ENCODE measurements at regions not wholly inside any gene's neighbourhood (a gene's known extent, or its start where the extent isn't known, plus 50 kb on each side); places are given as distances from the start of the nearest gene placed in this dataset.

- Histone ChIP-seq H3K27ac (replicated peaks) (no peak overlapping the region), H3K4me3 (no peak overlapping the region), H3K36me3 (no peaks in the 10 kb centered on the region), H3K9me3 (replicated peaks) (peaks cover 11% of the 10 kb centered on the region), H3K27me3 (ENCODE audit: low read depth) (no peaks in the 10 kb centered on the region), H3K4me1 (no peaks in the 10 kb centered on the region)
- no peak for DNase-seq
- peak; percentile 28 for TF ChIP-seq CTCF (IDR thresholded peaks at IDR 0.05; ENCODE audit: borderline replicate concordance)
- intact Hi-C loops (cut with micrococcal nuclease) = no loop called here
Observed at GRCh38 chr3:88641033-88641604, 466.3 kb upstream of the EPHA3 start.

- no peaks in the 10 kb centered on the region for H3K4me1 ChIP-seq
- H3K27me3 ChIP-seq (ENCODE audit: low read depth) = no peaks in the 10 kb centered on the region
- no peaks in the 10 kb centered on the region for H3K9me3 ChIP-seq (replicated peaks)
- no peak overlapping the region for H3K4me3 ChIP-seq
- intact Hi-C loops (cut with micrococcal nuclease) = no loop called here
- no peak overlapping the region for H3K27ac ChIP-seq (replicated peaks)
- DNase-seq = no peak
- no peak for TF ChIP-seq CTCF (IDR thresholded peaks at IDR 0.05; ENCODE audit: borderline replicate concordance)
- H3K36me3 ChIP-seq = no peaks in the 10 kb centered on the region
Observed at GRCh38 chr3:88657459-88657858, 450.0 kb upstream of the EPHA3 start.

- H3K27ac ChIP-seq (replicated peaks) = no peak overlapping the region
- H3K4me1 ChIP-seq = no peaks in the 10 kb centered on the region
- intact Hi-C loops (cut with micrococcal nuclease) = no loop called here
- H3K9me3 ChIP-seq (replicated peaks) = no peaks in the 10 kb centered on the region
- H3K27me3 ChIP-seq (ENCODE audit: low read depth) = no peaks in the 10 kb centered on the region
- no peak overlapping the region for H3K4me3 ChIP-seq
- H3K36me3 ChIP-seq = no peaks in the 10 kb centered on the region
- no peak for DNase-seq
- TF ChIP-seq CTCF (IDR thresholded peaks at IDR 0.05; ENCODE audit: borderline replicate concordance) = no peak
Observed at GRCh38 chr3:88661433-88661824, 446.0 kb upstream of the EPHA3 start.

GRCh38 chr3:88668180-88668579, 439.2 kb upstream of the EPHA3 start:
- Histone ChIP-seq H3K27ac (replicated peaks) (no peak overlapping the region), H3K9me3 (replicated peaks) (no peaks in the 10 kb centered on the region), H3K36me3 (no peaks in the 10 kb centered on the region), H3K4me3 (no peak overlapping the region), H3K27me3 (ENCODE audit: low read depth) (no peaks in the 10 kb centered on the region), H3K4me1 (no peaks in the 10 kb centered on the region)
- TF ChIP-seq CTCF (IDR thresholded peaks at IDR 0.05; ENCODE audit: borderline replicate concordance) = no peak
- DNase-seq = no peak
- intact Hi-C loops (cut with micrococcal nuclease) = no loop called here

GRCh38 chr3:88671573-88671972, 435.8 kb upstream of the EPHA3 start:
- Histone ChIP-seq H3K27ac (replicated peaks) (no peak overlapping the region), H3K36me3 (no peaks in the 10 kb centered on the region), H3K9me3 (replicated peaks) (peaks cover 6% of the 10 kb centered on the region), H3K4me3 (no peak overlapping the region), H3K27me3 (ENCODE audit: low read depth) (no peaks in the 10 kb centered on the region), H3K4me1 (no peaks in the 10 kb centered on the region)
- intact Hi-C loops (cut with micrococcal nuclease) = no loop called here
- DNase-seq = no peak
- no peak for TF ChIP-seq CTCF (IDR thresholded peaks at IDR 0.05; ENCODE audit: borderline replicate concordance)
